ENCODE measurements at regions not wholly inside any gene's neighbourhood (a gene's known extent, or its start where the extent isn't known, plus 50 kb on each side); places are given as distances from the start of the nearest gene placed in this dataset.

- no peak overlapping the region for H3K27ac ChIP-seq
- WGBS, 2 donors = 67 to 91% methylated on average over 1 of the region's 1 CpG
- H3K9me3 ChIP-seq = no peaks in the 10 kb centered on the region
- intact Hi-C loops (cut with DNase I) = no loop called here
- H3K27me3 ChIP-seq = no peaks in the 10 kb centered on the region
- no peak overlapping the region for H3K4me3 ChIP-seq
- no peak for TF ChIP-seq POLR2A (IDR thresholded peaks at IDR 0.05)
- no peak for TF ChIP-seq CTCF (IDR thresholded peaks at IDR 0.05)
- no peaks in the 10 kb centered on the region for H3K36me3 ChIP-seq
- no peak for DNase-seq
- H3K4me1 ChIP-seq = no peaks in the 10 kb centered on the region
Observed at GRCh38 chr13:37456041-37456440, 142.5 kb downstream of the POSTN start.

- no peak for TF ChIP-seq CTCF (IDR thresholded peaks at IDR 0.05)
- no peak for DNase-seq
- WGBS, 2 donors = 54 to 57% methylated on average over 2 of the region's 2 CpGs
- Histone ChIP-seq H3K4me3 (no peak overlapping the region), H3K27me3 (no peaks in the 10 kb centered on the region), H3K36me3 (no peaks in the 10 kb centered on the region), H3K4me1 (no peaks in the 10 kb centered on the region), H3K9me3 (no peaks in the 10 kb centered on the region), H3K27ac (no peak overlapping the region)
- intact Hi-C loops (cut with DNase I) = no loop called here
Observed at GRCh38 chr13:37453246-37453645, 145.3 kb downstream of the POSTN start.

- WGBS, 2 donors = 77 to 96% methylated on average over 2 of the region's 2 CpGs
- TF ChIP-seq CTCF (IDR thresholded peaks at IDR 0.05) = no peak
- TF ChIP-seq POLR2A (IDR thresholded peaks at IDR 0.05) = no peak
Observed at GRCh38 chr13:37450276-37450675, 148.3 kb downstream of the POSTN start.

GRCh38 chr13:37448153-37448552, 150.4 kb downstream of the POSTN start:
- intact Hi-C loops (cut with DNase I) = no loop called here
- H3K4me3 ChIP-seq = no peak overlapping the region
- H3K27me3 ChIP-seq = no peaks in the 10 kb centered on the region
- WGBS, 2 donors = 38 to 46% methylated on average over 1 of the region's 1 CpG
- H3K4me1 ChIP-seq = no peaks in the 10 kb centered on the region
- H3K27ac ChIP-seq = no peak overlapping the region
- no peaks in the 10 kb centered on the region for H3K36me3 ChIP-seq
- TF ChIP-seq CTCF (IDR thresholded peaks at IDR 0.05) = no peak
- no peak for TF ChIP-seq POLR2A (IDR thresholded peaks at IDR 0.05)
- DNase-seq = no peak
- no peaks in the 10 kb centered on the region for H3K9me3 ChIP-seq

More at GRCh38 chr13:37450276-37450675, 148.3 kb downstream of the POSTN start:
- Histone ChIP-seq H3K36me3 (no peaks in the 10 kb centered on the region), H3K27ac (no peak overlapping the region), H3K4me1 (no peaks in the 10 kb centered on the region), H3K9me3 (no peaks in the 10 kb centered on the region), H3K27me3 (no peaks in the 10 kb centered on the region), H3K4me3 (no peak overlapping the region)
- DNase-seq = no peak
- intact Hi-C loops (cut with DNase I) = no loop called here

GRCh38 chr13:37446503-37446902, 152.1 kb downstream of the POSTN start:
- intact Hi-C loops (cut with DNase I) = no loop called here
- no peak for DNase-seq
- no peaks in the 10 kb centered on the region for H3K4me1 ChIP-seq
- no peaks in the 10 kb centered on the region for H3K36me3 ChIP-seq
- no peaks in the 10 kb centered on the region for H3K27me3 ChIP-seq
- no peak overlapping the region for H3K4me3 ChIP-seq
- no peak overlapping the region for H3K27ac ChIP-seq
- H3K9me3 ChIP-seq = no peaks in the 10 kb centered on the region
- WGBS, 2 donors = 58 to 60% methylated on average over 3 of the region's 3 CpGs
- TF ChIP-seq CTCF (IDR thresholded peaks at IDR 0.05) (no peak), POLR2A (IDR thresholded peaks at IDR 0.05) (no peak)

Measured in esophagus squamous epithelium (tissue), 5 donors.